HL-60/S4 (cell line): ENCODE measurements at regions not wholly inside any gene's neighbourhood (a gene's known extent, or its start where the extent isn't known, plus 50 kb on each side); places are given as distances from the start of the nearest gene placed in this dataset.

Source experiments
- in situ Hi-C: fragments of 300-500 bp; cut with MboI; formaldehyde crosslinking; loops from 2 replicates; pipeline ENCODE4 v1.14.3; 2022; ENCODE audit warnings: low sequenced_read_pairs

GRCh38 chrX:721354-721753 is 90.8 kb downstream of the SHOX start:
- in situ Hi-C loops = no loop called here

GRCh38 chrX:720825-721224 is 90.2 kb downstream of the SHOX start:
- in situ Hi-C loops = no loop called here

GRCh38 chrX:720250-720649 is 89.7 kb downstream of the SHOX start:
- in situ Hi-C loops = no loop called here

GRCh38 chrX:716136-716535 is 85.5 kb downstream of the SHOX start:
- in situ Hi-C loops = no loop called here

GRCh38 chrX:714131-714530 is 83.5 kb downstream of the SHOX start:
- in situ Hi-C loops = no loop called here
